Esophagus muscularis mucosa (tissue), 4 donors: ENCODE measurements at regions not wholly inside any gene's neighbourhood (a gene's known extent, or its start where the extent isn't known, plus 50 kb on each side); places are given as distances from the start of the nearest gene placed in this dataset.

ENCODE experiments used
- CTCF ChIP-seq, 3 experiments: fragments of 200-600 bp in 2 of 3; fragments of 450-650 bp in 1 of 3; sonication (generic) in 2 of 3; IDR thresholded peaks; one replicate each; pipeline ENCODE4 v1.5.1; 2017 to 2019; ENCODE audit warnings: antibody characterized with exemption in 3 of 3, mild to moderate bottlenecking in 2 of 3, moderate library complexity in 1 of 3
- EP300 ChIP-seq: sonication (generic); formaldehyde crosslinking; IDR thresholded peaks from one replicate; pipeline ENCODE4 v1.6.1; 2017; ENCODE audit warnings: antibody characterized with exemption
- POLR2AphosphoS5 ChIP-seq, 2 donors: sonication (generic); formaldehyde crosslinking; IDR thresholded peaks; one replicate each; pipeline ENCODE4 v1.6.1; 2017; ENCODE audit warnings: antibody characterized with exemption in 2 of 2

DNA sequence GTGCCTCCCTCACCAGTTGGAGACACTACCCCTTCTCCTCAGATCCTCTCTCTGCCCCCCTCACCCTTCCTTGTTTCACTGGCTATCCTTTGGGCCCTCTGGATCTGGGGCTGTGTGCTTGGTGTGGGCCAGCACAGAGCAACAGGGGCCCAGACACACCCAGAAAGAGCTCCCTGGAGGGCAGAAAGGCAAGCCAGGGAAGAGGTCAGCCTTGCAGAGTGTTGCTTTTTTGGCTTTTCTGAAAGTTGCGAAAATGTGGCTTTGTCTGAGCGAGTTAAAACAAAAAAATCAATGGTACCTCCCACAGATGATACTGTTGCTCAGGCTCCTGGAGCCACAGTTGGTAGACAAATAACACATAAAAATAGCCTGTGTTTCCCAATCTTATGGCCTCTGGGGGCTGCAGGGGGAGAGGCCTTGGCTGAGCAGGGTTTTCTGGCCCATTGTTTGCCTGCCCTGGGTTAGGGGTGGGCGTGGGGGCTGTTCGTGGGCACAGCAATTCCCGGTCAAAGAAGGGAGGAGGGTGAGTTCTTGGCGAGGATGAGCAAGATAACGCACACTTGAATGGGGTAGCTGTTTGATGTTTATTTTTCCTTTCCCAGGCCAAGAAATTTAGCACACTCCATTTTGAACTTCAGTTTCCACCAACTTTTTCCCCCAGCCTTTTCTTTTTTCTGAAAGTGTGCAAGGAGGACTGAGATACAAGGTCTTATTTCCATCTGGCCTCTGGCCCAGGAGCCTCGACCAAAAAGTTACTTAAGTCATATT is 167.0 kb upstream of the HAAO start:
- TF ChIP-seq POLR2AphosphoS5 (IDR thresholded peaks at IDR 0.05) (peak; percentile 37 to 42), CTCF (IDR thresholded peaks at IDR 0.05) (no peak), EP300 (no peak)
